ENCODE measurements at regions not wholly inside any gene's neighbourhood (a gene's known extent, or its start where the extent isn't known, plus 50 kb on each side); places are given as distances from the start of the nearest gene placed in this dataset.

DNA sequence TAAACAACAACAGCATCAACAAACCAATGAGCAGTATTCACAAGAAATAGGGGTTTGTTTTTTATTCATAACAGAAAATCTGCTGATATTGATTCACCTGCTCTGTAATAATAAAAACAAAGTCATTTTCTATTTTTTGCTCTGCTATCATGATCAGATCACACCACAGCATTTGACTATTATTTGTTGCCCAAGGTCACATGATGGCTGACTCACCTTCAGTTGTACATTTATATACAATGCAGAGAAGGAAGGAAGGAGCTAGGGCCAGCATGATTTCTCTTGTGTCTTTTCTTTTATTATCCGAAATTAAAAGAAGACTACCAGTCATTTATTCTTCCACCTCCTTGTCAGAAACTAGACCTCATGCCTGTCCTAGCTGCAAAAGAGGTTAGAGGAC, 1427.7 kb upstream of the CELF4 start:
- TF ChIP-seq POLR2AphosphoS5 (IDR thresholded peaks at IDR 0.05) (no peak), POLR2A (IDR thresholded peaks at IDR 0.05) (no peak)
- TF ChIP-seq, protein P1, sequence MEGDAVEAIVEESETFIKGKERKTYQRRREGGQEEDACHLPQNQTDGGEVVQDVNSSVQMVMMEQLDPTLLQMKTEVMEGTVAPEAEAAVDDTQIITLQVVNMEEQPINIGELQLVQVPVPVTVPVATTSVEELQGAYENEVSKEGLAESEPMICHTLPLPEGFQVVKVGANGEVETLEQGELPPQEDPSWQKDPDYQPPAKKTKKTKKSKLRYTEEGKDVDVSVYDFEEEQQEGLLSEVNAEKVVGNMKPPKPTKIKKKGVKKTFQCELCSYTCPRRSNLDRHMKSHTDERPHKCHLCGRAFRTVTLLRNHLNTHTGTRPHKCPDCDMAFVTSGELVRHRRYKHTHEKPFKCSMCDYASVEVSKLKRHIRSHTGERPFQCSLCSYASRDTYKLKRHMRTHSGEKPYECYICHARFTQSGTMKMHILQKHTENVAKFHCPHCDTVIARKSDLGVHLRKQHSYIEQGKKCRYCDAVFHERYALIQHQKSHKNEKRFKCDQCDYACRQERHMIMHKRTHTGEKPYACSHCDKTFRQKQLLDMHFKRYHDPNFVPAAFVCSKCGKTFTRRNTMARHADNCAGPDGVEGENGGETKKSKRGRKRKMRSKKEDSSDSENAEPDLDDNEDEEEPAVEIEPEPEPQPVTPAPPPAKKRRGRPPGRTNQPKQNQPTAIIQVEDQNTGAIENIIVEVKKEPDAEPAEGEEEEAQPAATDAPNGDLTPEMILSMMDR (IDR thresholded peaks at IDR 0.05) = no peak
